Chondrocyte (in vitro differentiated cells): ENCODE measurements at regions not wholly inside any gene's neighbourhood (a gene's known extent, or its start where the extent isn't known, plus 50 kb on each side); places are given as distances from the start of the nearest gene placed in this dataset.

Experiments
- DNase-seq: peaks from one replicate; pipeline ENCODE4 v3.0.0; 2021; ENCODE audit warnings: mixed read lengths, low spot score
- H3K27ac Mint-ChIP-seq: one replicate; pipeline ENCODE4 v1.8.0; 2021; ENCODE audit warnings: mild to moderate bottlenecking, moderate library complexity, mixed read lengths; ENCODE audit not compliant: unreplicated experiment
- H3K27me3 Mint-ChIP-seq: 2 replicates; pipeline ENCODE4 v1.8.0; 2021; ENCODE audit warnings: low read depth, mixed read lengths
- H3K36me3 Mint-ChIP-seq: 2 replicates; pipeline ENCODE4 v1.8.0; 2021; ENCODE audit warnings: low read depth, mixed read lengths
- H3K4me1 Mint-ChIP-seq: 2 replicates; pipeline ENCODE4 v1.8.0; 2021; ENCODE audit warnings: low read depth, mild to moderate bottlenecking, mixed read lengths
- H3K4me3 Mint-ChIP-seq: one replicate; pipeline ENCODE4 v1.8.0; 2021; ENCODE audit warnings: mild to moderate bottlenecking, moderate library complexity, mixed read lengths; ENCODE audit not compliant: unreplicated experiment
- H3K9me3 Mint-ChIP-seq: 2 replicates; pipeline ENCODE4 v1.8.0; 2021; ENCODE audit warnings: low read depth, mixed read lengths
- CTCF ChIP-seq: fragments of 200-600 bp; sonication (generic); IDR thresholded peaks from 2 replicates; pipeline ENCODE4 v1.5.0; 2021; ENCODE audit warnings: antibody characterized with exemption, mild to moderate bottlenecking, moderate library complexity

GRCh38 chr5:113673041-113673440, 159.5 kb downstream of the YTHDC2 start:
- no peak for DNase-seq
- H3K27me3 Mint-ChIP-seq = peaks cover 9% of the 10 kb centered on the region
- peaks cover 26% of the 10 kb centered on the region for H3K9me3 Mint-ChIP-seq
- H3K4me3 Mint-ChIP-seq = no peak overlapping the region
- H3K36me3 Mint-ChIP-seq = peaks cover 2% of the 10 kb centered on the region
- H3K27ac Mint-ChIP-seq = no peak overlapping the region
- H3K4me1 Mint-ChIP-seq = no peaks in the 10 kb centered on the region
- TF ChIP-seq CTCF = no peak

GRCh38 chr5:113675166-113675565, 161.7 kb downstream of the YTHDC2 start:
- TF ChIP-seq CTCF = no peak
- H3K4me3 Mint-ChIP-seq = no peak overlapping the region
- peaks cover 2% of the 10 kb centered on the region for H3K36me3 Mint-ChIP-seq
- H3K27ac Mint-ChIP-seq = no peak overlapping the region
- H3K27me3 Mint-ChIP-seq = peaks cover 7% of the 10 kb centered on the region
- no peak for DNase-seq
- H3K9me3 Mint-ChIP-seq = peaks cover 10% of the 10 kb centered on the region
- no peaks in the 10 kb centered on the region for H3K4me1 Mint-ChIP-seq

GRCh38 chr5:113678202-113678601, 164.7 kb downstream of the YTHDC2 start:
- no peak for DNase-seq
- Mint-ChIP-seq H3K27me3 (no peaks in the 10 kb centered on the region), H3K4me3 (no peak overlapping the region), H3K36me3 (no peaks in the 10 kb centered on the region), H3K9me3 (peaks cover 8% of the 10 kb centered on the region), H3K27ac (no peak overlapping the region), H3K4me1 (no peaks in the 10 kb centered on the region)
- no peak for TF ChIP-seq CTCF

- no peak overlapping the region for H3K27ac Mint-ChIP-seq
- no peaks in the 10 kb centered on the region for H3K36me3 Mint-ChIP-seq
- no peak overlapping the region for H3K4me3 Mint-ChIP-seq
- no peak for DNase-seq
- H3K4me1 Mint-ChIP-seq = no peaks in the 10 kb centered on the region
- no peaks in the 10 kb centered on the region for H3K27me3 Mint-ChIP-seq
- TF ChIP-seq CTCF = peak; percentile 90
- H3K9me3 Mint-ChIP-seq = peaks cover 2% of the 10 kb centered on the region
Measured at GRCh38 chr5:113678924-113679575, 165.6 kb downstream of the YTHDC2 start.

- Mint-ChIP-seq H3K27me3 (peaks cover 2% of the 10 kb centered on the region), H3K4me3 (no peak overlapping the region), H3K36me3 (no peaks in the 10 kb centered on the region), H3K27ac (no peak overlapping the region), H3K4me1 (no peaks in the 10 kb centered on the region), H3K9me3 (no peaks in the 10 kb centered on the region)
- TF ChIP-seq CTCF = no peak
- DNase-seq = no peak
Measured at GRCh38 chr5:113680534-113680933, 167.0 kb downstream of the YTHDC2 start.
